ENCODE measurements at regions not wholly inside any gene's neighbourhood (a gene's known extent, or its start where the extent isn't known, plus 50 kb on each side); places are given as distances from the start of the nearest gene placed in this dataset.

- H3K4me1 ChIP-seq, result no peaks in the 10 kb centered on the region
- no peak overlapping the region for H3K27ac ChIP-seq
- H3K9me3 ChIP-seq (ENCODE audit: control insufficient read depth, low read length), result no peaks in the 10 kb centered on the region
- no peaks in the 10 kb centered on the region for H3K36me3 ChIP-seq (ENCODE audit: control insufficient read depth, insufficient read depth, low read length)
- no peak overlapping the region for H3K4me2 ChIP-seq (ENCODE audit: low read length)
- H3K9ac ChIP-seq, result no peak overlapping the region
- TF ChIP-seq CTCF (IDR thresholded peaks at IDR 0.05), result no peak
- no peak overlapping the region for H2AFZ ChIP-seq
- no peaks in the 10 kb centered on the region for H3K79me2 ChIP-seq
- H3K27me3 ChIP-seq (ENCODE audit: control insufficient read depth, insufficient read depth, low read length), result no peaks in the 10 kb centered on the region
- no peak overlapping the region for H3K4me3 ChIP-seq (ENCODE audit: low read depth, low read length)
Observed at GRCh38 chr9:25421560-25421959, 256.7 kb downstream of the TUSC1 start.

GRCh38 chr9:25418974-25419373, 259.3 kb downstream of the TUSC1 start:
- no peaks in the 10 kb centered on the region for H3K9me3 ChIP-seq (ENCODE audit: control insufficient read depth, low read length)
- H3K36me3 ChIP-seq (ENCODE audit: control insufficient read depth, insufficient read depth, low read length), result no peaks in the 10 kb centered on the region
- no peak overlapping the region for H2AFZ ChIP-seq
- no peak overlapping the region for H3K4me3 ChIP-seq (ENCODE audit: low read depth, low read length)
- no peak overlapping the region for H3K9ac ChIP-seq
- no peaks in the 10 kb centered on the region for H3K4me1 ChIP-seq
- H3K27me3 ChIP-seq (ENCODE audit: control insufficient read depth, insufficient read depth, low read length), result no peaks in the 10 kb centered on the region
- no peaks in the 10 kb centered on the region for H3K79me2 ChIP-seq
- no peak for TF ChIP-seq CTCF (IDR thresholded peaks at IDR 0.05)
- H3K27ac ChIP-seq, result no peak overlapping the region
- H3K4me2 ChIP-seq (ENCODE audit: low read length), result no peak overlapping the region

- H3K4me1 ChIP-seq, result no peaks in the 10 kb centered on the region
- no peaks in the 10 kb centered on the region for H3K9me3 ChIP-seq (ENCODE audit: control insufficient read depth, low read length)
- no peaks in the 10 kb centered on the region for H3K27me3 ChIP-seq (ENCODE audit: control insufficient read depth, insufficient read depth, low read length)
- H3K36me3 ChIP-seq (ENCODE audit: control insufficient read depth, insufficient read depth, low read length), result no peaks in the 10 kb centered on the region
- H3K79me2 ChIP-seq, result no peaks in the 10 kb centered on the region
- H3K9ac ChIP-seq, result no peak overlapping the region
- no peak overlapping the region for H2AFZ ChIP-seq
- H3K4me2 ChIP-seq (ENCODE audit: low read length), result no peak overlapping the region
- no peak overlapping the region for H3K4me3 ChIP-seq (ENCODE audit: low read depth, low read length)
- TF ChIP-seq CTCF (IDR thresholded peaks at IDR 0.05), result no peak
- no peak overlapping the region for H3K27ac ChIP-seq
Observed at GRCh38 chr9:25415718-25416117, 262.5 kb downstream of the TUSC1 start.

- H3K4me2 ChIP-seq (ENCODE audit: low read length), result no peak overlapping the region
- H3K4me3 ChIP-seq (ENCODE audit: low read depth, low read length), result no peak overlapping the region
- H3K27me3 ChIP-seq (ENCODE audit: control insufficient read depth, insufficient read depth, low read length), result no peaks in the 10 kb centered on the region
- no peaks in the 10 kb centered on the region for H3K79me2 ChIP-seq
- no peak overlapping the region for H2AFZ ChIP-seq
- H3K9me3 ChIP-seq (ENCODE audit: control insufficient read depth, low read length), result no peaks in the 10 kb centered on the region
- H3K9ac ChIP-seq, result no peak overlapping the region
- H3K4me1 ChIP-seq, result no peaks in the 10 kb centered on the region
- no peak for TF ChIP-seq CTCF (IDR thresholded peaks at IDR 0.05)
- no peaks in the 10 kb centered on the region for H3K36me3 ChIP-seq (ENCODE audit: control insufficient read depth, insufficient read depth, low read length)
- no peak overlapping the region for H3K27ac ChIP-seq
Observed at GRCh38 chr9:25412646-25413045, 265.6 kb downstream of the TUSC1 start.

- Histone ChIP-seq H3K4me3 (ENCODE audit: low read depth, low read length) (no peak overlapping the region), H3K4me2 (ENCODE audit: low read length) (no peak overlapping the region), H3K9me3 (ENCODE audit: control insufficient read depth, low read length) (no peaks in the 10 kb centered on the region), H3K4me1 (no peaks in the 10 kb centered on the region), H3K9ac (no peak overlapping the region), H2AFZ (no peak overlapping the region), H3K36me3 (ENCODE audit: control insufficient read depth, insufficient read depth, low read length) (no peaks in the 10 kb centered on the region), H3K79me2 (no peaks in the 10 kb centered on the region), H3K27me3 (ENCODE audit: control insufficient read depth, insufficient read depth, low read length) (no peaks in the 10 kb centered on the region), H3K27ac (no peak overlapping the region)
- TF ChIP-seq CTCF (IDR thresholded peaks at IDR 0.05), result no peak
Observed at GRCh38 chr9:25397746-25398145, 280.5 kb downstream of the TUSC1 start.
